ENCODE measurements at regions not wholly inside any gene's neighbourhood (a gene's known extent, or its start where the extent isn't known, plus 50 kb on each side); places are given as distances from the start of the nearest gene placed in this dataset.
"Not testable (repeated sequence)": the region's sequence is repeated elsewhere in the genome, so short reads cannot be mapped to it uniquely, and the experiment has no call there.

- peaks cover 5% of the 10 kb centered on the region for H3K4me1 Mint-ChIP-seq
- ATAC-seq = no peak
- DNase-seq = no peak
- no peak overlapping the region for H3K4me3 Mint-ChIP-seq
- no peaks in the 10 kb centered on the region for H3K36me3 Mint-ChIP-seq (ENCODE audit: low read depth)
- peaks cover 69% of the 10 kb centered on the region for H3K27me3 Mint-ChIP-seq
- no peak overlapping the region for H3K27ac Mint-ChIP-seq
- peaks cover 4% of the 10 kb centered on the region for H3K9me3 Mint-ChIP-seq
Measured at GRCh38 chr1:47534436-47534835, 96.6 kb downstream of the FOXD2 start.

GRCh38 chr1:47536646-47537118 lies 98.8 kb downstream of the FOXD2 start:
- no peak overlapping the region for H3K4me3 Mint-ChIP-seq
- peaks cover 5% of the 10 kb centered on the region for H3K4me1 Mint-ChIP-seq
- DNase-seq (no peak), ATAC-seq (no peak)
- H3K27me3 Mint-ChIP-seq = peaks cover 56% of the 10 kb centered on the region
- no peaks in the 10 kb centered on the region for H3K36me3 Mint-ChIP-seq (ENCODE audit: low read depth)
- H3K27ac Mint-ChIP-seq = no peak overlapping the region
- H3K9me3 Mint-ChIP-seq = no peaks in the 10 kb centered on the region

GRCh38 chr1:47537268-47537667 lies 99.4 kb downstream of the FOXD2 start:
- ATAC-seq (no peak), DNase-seq (no peak)
- no peak overlapping the region for H3K27ac Mint-ChIP-seq
- H3K36me3 Mint-ChIP-seq (ENCODE audit: low read depth) = no peaks in the 10 kb centered on the region
- peaks cover 54% of the 10 kb centered on the region for H3K27me3 Mint-ChIP-seq
- H3K4me1 Mint-ChIP-seq = peaks cover 5% of the 10 kb centered on the region
- no peak overlapping the region for H3K4me3 Mint-ChIP-seq
- H3K9me3 Mint-ChIP-seq = no peaks in the 10 kb centered on the region

GRCh38 chr1:47537966-47538365 lies 100.1 kb downstream of the FOXD2 start:
- no peak for DNase-seq
- Mint-ChIP-seq H3K36me3 (ENCODE audit: low read depth) (no peaks in the 10 kb centered on the region), H3K9me3 (no peaks in the 10 kb centered on the region), H3K27ac (no peak overlapping the region), H3K27me3 (peaks cover 50% of the 10 kb centered on the region), H3K4me1 (peaks cover 5% of the 10 kb centered on the region), H3K4me3 (no peak overlapping the region)
- ATAC-seq = no peak

GRCh38 chr1:47538530-47538929 lies 100.7 kb downstream of the FOXD2 start:
- DNase-seq; H3K9me3 Mint-ChIP-seq; ATAC-seq; H3K4me3 Mint-ChIP-seq; H3K27ac Mint-ChIP-seq; H3K4me1 Mint-ChIP-seq; H3K36me3 Mint-ChIP-seq (ENCODE audit: low read depth): not testable (repeated sequence)
- peaks cover 50% of the 10 kb centered on the region for H3K27me3 Mint-ChIP-seq

- peaks cover 30% of the 10 kb centered on the region for H3K27me3 Mint-ChIP-seq
- not testable (repeated sequence) for ATAC-seq; H3K9me3 Mint-ChIP-seq; H3K36me3 Mint-ChIP-seq (ENCODE audit: low read depth); H3K4me1 Mint-ChIP-seq; DNase-seq; H3K4me3 Mint-ChIP-seq; H3K27ac Mint-ChIP-seq
Measured at GRCh38 chr1:47541705-47542104, 103.9 kb downstream of the FOXD2 start.

- H3K36me3 Mint-ChIP-seq (ENCODE audit: low read depth); H3K4me1 Mint-ChIP-seq; H3K9me3 Mint-ChIP-seq; ATAC-seq; DNase-seq; H3K27ac Mint-ChIP-seq; H3K4me3 Mint-ChIP-seq: not testable (repeated sequence)
- peaks cover 21% of the 10 kb centered on the region for H3K27me3 Mint-ChIP-seq
Measured at GRCh38 chr1:47543089-47543488, 105.2 kb downstream of the FOXD2 start.

- DNase-seq (no peak), ATAC-seq (no peak)
- Mint-ChIP-seq H3K27ac (no peak overlapping the region), H3K27me3 (peaks cover 17% of the 10 kb centered on the region), H3K9me3 (no peaks in the 10 kb centered on the region), H3K4me1 (no peaks in the 10 kb centered on the region), H3K4me3 (no peak overlapping the region), H3K36me3 (ENCODE audit: low read depth) (no peaks in the 10 kb centered on the region)
Measured at GRCh38 chr1:47545912-47546483, 108.2 kb downstream of the FOXD2 start.

GRCh38 chr1:47547753-47548573 lies 110.1 kb downstream of the FOXD2 start:
- no peaks in the 10 kb centered on the region for H3K4me1 Mint-ChIP-seq
- H3K27ac Mint-ChIP-seq = no peak overlapping the region
- peak; percentile 12 for ATAC-seq
- H3K9me3 Mint-ChIP-seq = no peaks in the 10 kb centered on the region
- peaks cover 14% of the 10 kb centered on the region for H3K27me3 Mint-ChIP-seq
- H3K4me3 Mint-ChIP-seq = no peak overlapping the region
- H3K36me3 Mint-ChIP-seq (ENCODE audit: low read depth) = no peaks in the 10 kb centered on the region
- no peak for DNase-seq

GRCh38 chr1:47548637-47549036 lies 110.8 kb downstream of the FOXD2 start:
- H3K4me1 Mint-ChIP-seq = no peaks in the 10 kb centered on the region
- DNase-seq = no peak
- peaks cover 10% of the 10 kb centered on the region for H3K27me3 Mint-ChIP-seq
- no peak overlapping the region for H3K4me3 Mint-ChIP-seq
- no peak overlapping the region for H3K27ac Mint-ChIP-seq
- ATAC-seq = no peak
- H3K36me3 Mint-ChIP-seq (ENCODE audit: low read depth) = no peaks in the 10 kb centered on the region
- H3K9me3 Mint-ChIP-seq = no peaks in the 10 kb centered on the region

GRCh38 chr1:47549532-47549931 lies 111.7 kb downstream of the FOXD2 start:
- Mint-ChIP-seq H3K27me3 (peaks cover 10% of the 10 kb centered on the region), H3K36me3 (ENCODE audit: low read depth) (no peaks in the 10 kb centered on the region), H3K27ac (no peak overlapping the region), H3K4me1 (no peaks in the 10 kb centered on the region), H3K9me3 (no peaks in the 10 kb centered on the region), H3K4me3 (no peak overlapping the region)
- DNase-seq = no peak
- ATAC-seq = no peak

GRCh38 chr1:47550929-47551328 lies 113.1 kb downstream of the FOXD2 start:
- Mint-ChIP-seq H3K9me3 (no peaks in the 10 kb centered on the region), H3K36me3 (ENCODE audit: low read depth) (no peaks in the 10 kb centered on the region), H3K4me3 (no peak overlapping the region), H3K4me1 (no peaks in the 10 kb centered on the region), H3K27me3 (peaks cover 8% of the 10 kb centered on the region), H3K27ac (no peak overlapping the region)
- DNase-seq (no peak), ATAC-seq (no peak)

- ATAC-seq (no peak), DNase-seq (no peak)
- Mint-ChIP-seq H3K4me3 (no peak overlapping the region), H3K9me3 (no peaks in the 10 kb centered on the region), H3K36me3 (ENCODE audit: low read depth) (no peaks in the 10 kb centered on the region), H3K4me1 (no peaks in the 10 kb centered on the region), H3K27ac (no peak overlapping the region), H3K27me3 (peaks cover 13% of the 10 kb centered on the region)
Measured at GRCh38 chr1:47551971-47552528, 114.2 kb downstream of the FOXD2 start.

GRCh38 chr1:47554082-47554481 lies 116.2 kb downstream of the FOXD2 start:
- Mint-ChIP-seq H3K36me3 (ENCODE audit: low read depth) (no peaks in the 10 kb centered on the region), H3K9me3 (no peaks in the 10 kb centered on the region), H3K4me3 (no peak overlapping the region), H3K27ac (no peak overlapping the region), H3K27me3 (peaks cover 13% of the 10 kb centered on the region), H3K4me1 (no peaks in the 10 kb centered on the region)
- ATAC-seq = no peak
- no peak for DNase-seq

- Mint-ChIP-seq H3K27ac (no peak overlapping the region), H3K9me3 (no peaks in the 10 kb centered on the region), H3K27me3 (peaks cover 13% of the 10 kb centered on the region), H3K4me1 (no peaks in the 10 kb centered on the region), H3K4me3 (no peak overlapping the region), H3K36me3 (ENCODE audit: low read depth) (no peaks in the 10 kb centered on the region)
- ATAC-seq = no peak
- no peak for DNase-seq
Measured at GRCh38 chr1:47554901-47555300, 117.1 kb downstream of the FOXD2 start.

All from activated naive CD8-positive, alpha-beta T cell treated with anti-CD3 and anti-CD28 coated beads, Interleukin-2, amount 50 U/mL, for 24 hours (primary cell).